GM12891 (cell line): ENCODE measurements at regions not wholly inside any gene's neighbourhood (a gene's known extent, or its start where the extent isn't known, plus 50 kb on each side); places are given as distances from the start of the nearest gene placed in this dataset.

Experiments used
- PAX5 ChIP-seq: IDR thresholded peaks from 2 replicates; pipeline ENCODE4 v1.6.1; 2011; ENCODE audit warnings: low read length, moderate library complexity, mild to moderate bottlenecking; ENCODE audit not compliant: insufficient read depth, severe bottlenecking
- POLR2A ChIP-seq: IDR thresholded peaks from 2 replicates; pipeline ENCODE4 v1.6.1; 2011; ENCODE audit warnings: low read depth, low read length, control low read depth
- POLR2AphosphoS5 ChIP-seq: IDR thresholded peaks from 2 replicates; pipeline ENCODE4 v1.6.1; 2011; ENCODE audit warnings: low read depth, low read length, control low read depth
- POU2F2 ChIP-seq: IDR thresholded peaks from 2 replicates; pipeline ENCODE4 v1.6.1; 2011; ENCODE audit warnings: low read depth, mild to moderate bottlenecking, control low read depth, low read length, moderate library complexity
- SPI1 ChIP-seq: IDR thresholded peaks from 2 replicates; pipeline ENCODE4 v1.6.1; 2011; ENCODE audit warnings: low read depth, low read length, control low read depth
- TAF1 ChIP-seq: IDR thresholded peaks from 2 replicates; pipeline ENCODE4 v1.6.1; 2011; ENCODE audit warnings: low read depth, low read length, control low read depth

DNA sequence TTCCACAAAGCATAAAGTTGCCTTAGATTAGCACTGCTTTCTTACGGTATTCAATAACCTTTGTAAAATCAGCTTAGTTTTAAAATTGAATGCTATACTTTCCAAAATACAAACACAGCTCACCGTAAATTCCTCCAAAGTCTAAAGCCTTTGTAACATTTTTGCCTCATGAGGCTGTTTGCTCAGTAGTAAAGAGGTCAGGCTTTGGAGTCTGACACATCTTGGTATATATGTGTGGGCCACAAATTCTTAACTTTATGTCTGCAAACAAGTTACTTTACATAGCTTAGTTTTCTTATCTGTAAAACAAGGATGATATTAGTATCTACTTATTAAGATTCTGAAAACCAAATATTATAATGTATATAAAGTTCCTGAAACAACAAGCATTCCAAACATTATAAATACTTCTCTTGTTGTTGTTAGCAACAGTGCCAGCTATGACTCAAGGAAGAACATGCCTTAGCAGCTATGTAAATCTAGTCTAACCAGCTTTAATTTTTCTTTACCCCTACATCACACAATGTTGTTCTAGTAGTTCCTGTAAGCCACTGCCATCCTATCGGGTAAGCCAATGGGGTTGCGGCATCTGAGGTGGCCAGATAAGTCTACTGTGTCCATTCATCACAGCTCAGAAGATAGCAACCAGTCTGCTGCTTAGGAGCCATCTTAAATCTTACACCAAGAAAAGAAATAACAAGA lies 709.0 kb downstream of the KLHL13 start:
- TF ChIP-seq POLR2A (no peak), POLR2AphosphoS5 (no peak), TAF1 (no peak), SPI1 (no peak), PAX5 (no peak), POU2F2 (no peak)
